Liver (tissue), 3 donors: ENCODE measurements at regions not wholly inside any gene's neighbourhood (a gene's known extent, or its start where the extent isn't known, plus 50 kb on each side); places are given as distances from the start of the nearest gene placed in this dataset.
A peak's percentile ranks its signal among the peaks of the same experiment; 100 is the strongest.

ENCODE experiments used
- ATF3 ChIP-seq: IDR thresholded peaks from 2 replicates; pipeline ENCODE4 v1.6.1; 2016; ENCODE audit warnings: antibody characterized with exemption
- CTCF ChIP-seq: fragments of 150-350 bp; IDR thresholded peaks from 2 replicates; pipeline ENCODE4 v1.5.1; 2017; ENCODE audit warnings: improper control_type of control experiment, low read depth, low read length; ENCODE audit not compliant: missing input control
- JUND ChIP-seq, 2 donors: IDR thresholded peaks; 2 replicates each; pipeline ENCODE4 v1.6.1; 2016; ENCODE audit warnings: antibody characterized with exemption in 2 of 2
- REST ChIP-seq: IDR thresholded peaks from 2 replicates; pipeline ENCODE4 v1.6.1; 2016; ENCODE audit warnings: antibody characterized with exemption, mild to moderate bottlenecking
- donor health status: healthy.
- donor health status: healthy.

GRCh38 chr9:118829334-118829733 is 539.9 kb downstream of the BRINP1 start:
- TF ChIP-seq CTCF (peak; percentile 22), REST (no peak), ATF3 (no peak), JUND (IDR thresholded peaks at IDR 0.05) (no peak)
